K562 (cell line): ENCODE measurements at regions not wholly inside any gene's neighbourhood (a gene's known extent, or its start where the extent isn't known, plus 50 kb on each side); places are given as distances from the start of the nearest gene placed in this dataset.

Source experiments
- CREB1 ChIP-seq, 2 experiments: sonication (generic) in 1 of 2; formaldehyde crosslinking in 1 of 2; IDR thresholded peaks; 2 replicates each; pipeline versions ENCODE4 v1.6.1 to v1.8.0; 2012 to 2022; ENCODE audit warnings: inconsistent platforms in 1 of 2, mild to moderate bottlenecking in 1 of 2, missing genetic modification reagents in 1 of 2, moderate library complexity in 1 of 2
- DPF2 ChIP-seq: fragments of 450-650 bp; IDR thresholded peaks from 2 replicates; pipeline ENCODE4 v1.6.1; 2016
- KDM4B ChIP-seq, 2 experiments: fragments of 450-650 bp in 1 of 2; sonication (generic) in 1 of 2; IDR thresholded peaks; 2 replicates each; pipeline ENCODE4 v1.6.1; 2016 to 2017; ENCODE audit warnings: borderline replicate concordance in 2 of 2, antibody characterized with exemption in 1 of 2, low read depth in 1 of 2, mild to moderate bottlenecking in 1 of 2
- POLR2AphosphoS5 ChIP-seq: IDR thresholded peaks from 2 replicates; pipeline ENCODE4 v1.6.1; 2011; ENCODE audit warnings: mild to moderate bottlenecking, low read depth, low read length, moderate library complexity; ENCODE audit not compliant: control insufficient read depth, insufficient read depth
- RAD21 ChIP-seq, 2 experiments: fragments of 250-450 bp in 1 of 2; fragments of 450-650 bp in 1 of 2; sonication (Bioruptor Pico) in 1 of 2; formaldehyde crosslinking in 1 of 2; IDR thresholded peaks in 1 of 2; conservative IDR thresholded peaks in 1 of 2; 2 replicates each; pipeline versions ENCODE4 v1.4.0 to v1.8.0; 2020 to 2022; ENCODE audit warnings: mild to moderate bottlenecking in 2 of 2, moderate library complexity in 1 of 2
- RCOR1 ChIP-seq, 2 experiments: IDR thresholded peaks; 2 replicates each; pipeline ENCODE4 v1.6.1; 2012; ENCODE audit warnings: low read depth in 2 of 2, low read length in 2 of 2, borderline replicate concordance in 1 of 2, improper control_type of control experiment in 1 of 2
- TEAD4 ChIP-seq, 2 experiments: sonication (generic) in 1 of 2; formaldehyde crosslinking in 1 of 2; IDR thresholded peaks; 2 replicates each; pipeline versions ENCODE4 v1.6.1 to v1.8.0; 2012 to 2022; ENCODE audit warnings: borderline replicate concordance in 1 of 2, inconsistent platforms in 1 of 2, low read length in 1 of 2, mild to moderate bottlenecking in 1 of 2, missing genetic modification reagents in 1 of 2
- TF ChIP-seq, protein P1 (sequence below), 2 experiments: fragments of 450-650 bp; formaldehyde crosslinking in 1 of 2; IDR thresholded peaks; 2 replicates each; pipeline versions ENCODE4 v1.4.0 to v1.6.1; 2014 to 2020; ENCODE audit warnings: mild to moderate bottlenecking in 2 of 2, borderline replicate concordance in 1 of 2, low read depth in 1 of 2
- TF ChIP-seq, protein P2 (sequence below), 2 experiments: fragments of 450-650 bp in 1 of 2; IDR thresholded peaks; 2 replicates each; pipeline ENCODE4 v1.6.1; 2011 to 2017; ENCODE audit warnings: low read depth in 2 of 2, antibody characterized with exemption in 1 of 2, borderline replicate concordance in 1 of 2, low read length in 1 of 2, mild to moderate bottlenecking in 1 of 2, mixed read lengths in 1 of 2; ENCODE audit not compliant: control insufficient read depth in 1 of 2
- TF ChIP-seq, protein P3 (sequence below), 3 experiments: IDR thresholded peaks in 2 of 3; conservative IDR thresholded peaks in 1 of 3; 2 replicates each; pipeline ENCODE4 v1.5.1; 2011 to 2012; ENCODE audit warnings: low read length in 3 of 3, mild to moderate bottlenecking in 3 of 3, control low read depth in 2 of 3, improper control_type of control experiment in 1 of 3, inconsistent platforms in 1 of 3, low read depth in 1 of 3, mixed read lengths in 1 of 3, moderate library complexity in 1 of 3; ENCODE audit not compliant: insufficient read depth in 2 of 3

DNA sequence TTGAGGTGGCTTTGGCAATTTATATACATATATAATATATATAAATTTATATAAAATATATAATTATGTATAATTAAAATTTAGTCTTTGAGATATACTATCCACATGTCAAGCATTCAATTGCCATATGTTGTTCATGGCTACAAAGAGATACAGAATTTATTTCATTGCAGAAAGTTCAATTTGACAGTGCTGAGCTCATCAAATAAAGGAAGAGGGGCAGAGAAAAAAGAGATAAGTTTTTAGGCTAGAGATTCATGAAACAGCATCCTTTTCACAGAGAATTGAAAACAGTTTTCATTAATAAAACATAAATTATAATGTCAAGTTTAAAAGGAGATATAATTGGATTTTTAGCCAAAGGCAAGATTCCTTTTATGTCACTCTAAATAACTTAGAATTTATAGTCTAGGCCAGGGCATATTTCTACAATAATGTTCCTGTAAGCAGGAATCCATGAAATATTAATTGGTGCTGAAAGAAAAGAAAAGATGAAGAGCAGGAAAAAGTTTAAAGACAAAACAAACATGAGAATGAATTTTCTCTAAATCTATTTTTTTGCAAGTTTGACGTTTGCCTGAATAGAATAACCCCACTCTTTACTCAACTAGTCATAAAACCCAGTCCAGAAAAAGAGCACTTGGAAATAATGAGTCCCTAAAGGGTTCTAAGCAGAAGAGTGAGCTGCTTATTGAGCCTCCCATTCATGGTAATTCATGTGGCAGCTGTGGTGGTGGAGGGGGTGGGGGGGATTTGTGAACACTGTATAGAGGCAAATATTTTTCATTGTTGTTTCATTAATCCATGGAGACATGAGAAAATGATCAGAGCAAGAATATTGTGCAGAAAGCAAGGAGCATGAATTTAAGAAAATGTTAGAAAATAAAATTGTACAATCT, 1279.5 kb downstream of the CDH12 start:
- TF ChIP-seq POLR2AphosphoS5 (no peak), RCOR1 (IDR thresholded peaks at IDR 0.05; ENCODE audit: borderline replicate concordance in 1 of 2, low read depth in 2 of 2, low read length in 2 of 2) (no peak), RAD21 (CRISPR knock-in tag; conservative IDR thresholded peaks at IDR 0.05 in 1 of 2, IDR thresholded peaks at IDR 0.05 in 1 of 2) (no peak), DPF2 (no peak), TEAD4 (IDR thresholded peaks at IDR 0.05; ENCODE audit: low read length) (no peak), TEAD4 (CRISPR knock-in tag; IDR thresholded peaks at IDR 0.05; ENCODE audit: borderline replicate concordance) (no peak), KDM4B (IDR thresholded peaks at IDR 0.05; ENCODE audit: borderline replicate concordance in 2 of 2, low read depth in 1 of 2) (no peak), CREB1 (IDR thresholded peaks at IDR 0.05) (no peak), CREB1 (CRISPR knock-in tag; IDR thresholded peaks at IDR 0.05) (no peak)
- TF ChIP-seq, protein P1, sequence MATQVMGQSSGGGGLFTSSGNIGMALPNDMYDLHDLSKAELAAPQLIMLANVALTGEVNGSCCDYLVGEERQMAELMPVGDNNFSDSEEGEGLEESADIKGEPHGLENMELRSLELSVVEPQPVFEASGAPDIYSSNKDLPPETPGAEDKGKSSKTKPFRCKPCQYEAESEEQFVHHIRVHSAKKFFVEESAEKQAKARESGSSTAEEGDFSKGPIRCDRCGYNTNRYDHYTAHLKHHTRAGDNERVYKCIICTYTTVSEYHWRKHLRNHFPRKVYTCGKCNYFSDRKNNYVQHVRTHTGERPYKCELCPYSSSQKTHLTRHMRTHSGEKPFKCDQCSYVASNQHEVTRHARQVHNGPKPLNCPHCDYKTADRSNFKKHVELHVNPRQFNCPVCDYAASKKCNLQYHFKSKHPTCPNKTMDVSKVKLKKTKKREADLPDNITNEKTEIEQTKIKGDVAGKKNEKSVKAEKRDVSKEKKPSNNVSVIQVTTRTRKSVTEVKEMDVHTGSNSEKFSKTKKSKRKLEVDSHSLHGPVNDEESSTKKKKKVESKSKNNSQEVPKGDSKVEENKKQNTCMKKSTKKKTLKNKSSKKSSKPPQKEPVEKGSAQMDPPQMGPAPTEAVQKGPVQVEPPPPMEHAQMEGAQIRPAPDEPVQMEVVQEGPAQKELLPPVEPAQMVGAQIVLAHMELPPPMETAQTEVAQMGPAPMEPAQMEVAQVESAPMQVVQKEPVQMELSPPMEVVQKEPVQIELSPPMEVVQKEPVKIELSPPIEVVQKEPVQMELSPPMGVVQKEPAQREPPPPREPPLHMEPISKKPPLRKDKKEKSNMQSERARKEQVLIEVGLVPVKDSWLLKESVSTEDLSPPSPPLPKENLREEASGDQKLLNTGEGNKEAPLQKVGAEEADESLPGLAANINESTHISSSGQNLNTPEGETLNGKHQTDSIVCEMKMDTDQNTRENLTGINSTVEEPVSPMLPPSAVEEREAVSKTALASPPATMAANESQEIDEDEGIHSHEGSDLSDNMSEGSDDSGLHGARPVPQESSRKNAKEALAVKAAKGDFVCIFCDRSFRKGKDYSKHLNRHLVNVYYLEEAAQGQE (IDR thresholded peaks at IDR 0.05; ENCODE audit: borderline replicate concordance) = no peak
- TF ChIP-seq, protein P1 (CRISPR knock-in tag; IDR thresholded peaks at IDR 0.05; ENCODE audit: low read depth) = no peak
- TF ChIP-seq, protein P2, sequence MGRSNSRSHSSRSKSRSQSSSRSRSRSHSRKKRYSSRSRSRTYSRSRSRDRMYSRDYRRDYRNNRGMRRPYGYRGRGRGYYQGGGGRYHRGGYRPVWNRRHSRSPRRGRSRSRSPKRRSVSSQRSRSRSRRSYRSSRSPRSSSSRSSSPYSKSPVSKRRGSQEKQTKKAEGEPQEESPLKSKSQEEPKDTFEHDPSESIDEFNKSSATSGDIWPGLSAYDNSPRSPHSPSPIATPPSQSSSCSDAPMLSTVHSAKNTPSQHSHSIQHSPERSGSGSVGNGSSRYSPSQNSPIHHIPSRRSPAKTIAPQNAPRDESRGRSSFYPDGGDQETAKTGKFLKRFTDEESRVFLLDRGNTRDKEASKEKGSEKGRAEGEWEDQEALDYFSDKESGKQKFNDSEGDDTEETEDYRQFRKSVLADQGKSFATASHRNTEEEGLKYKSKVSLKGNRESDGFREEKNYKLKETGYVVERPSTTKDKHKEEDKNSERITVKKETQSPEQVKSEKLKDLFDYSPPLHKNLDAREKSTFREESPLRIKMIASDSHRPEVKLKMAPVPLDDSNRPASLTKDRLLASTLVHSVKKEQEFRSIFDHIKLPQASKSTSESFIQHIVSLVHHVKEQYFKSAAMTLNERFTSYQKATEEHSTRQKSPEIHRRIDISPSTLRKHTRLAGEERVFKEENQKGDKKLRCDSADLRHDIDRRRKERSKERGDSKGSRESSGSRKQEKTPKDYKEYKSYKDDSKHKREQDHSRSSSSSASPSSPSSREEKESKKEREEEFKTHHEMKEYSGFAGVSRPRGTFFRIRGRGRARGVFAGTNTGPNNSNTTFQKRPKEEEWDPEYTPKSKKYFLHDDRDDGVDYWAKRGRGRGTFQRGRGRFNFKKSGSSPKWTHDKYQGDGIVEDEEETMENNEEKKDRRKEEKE (IDR thresholded peaks at IDR 0.05; ENCODE audit: borderline replicate concordance in 1 of 2, control insufficient read depth in 1 of 2, low read depth in 2 of 2, low read length in 1 of 2) = no peak
- TF ChIP-seq, protein P3, sequence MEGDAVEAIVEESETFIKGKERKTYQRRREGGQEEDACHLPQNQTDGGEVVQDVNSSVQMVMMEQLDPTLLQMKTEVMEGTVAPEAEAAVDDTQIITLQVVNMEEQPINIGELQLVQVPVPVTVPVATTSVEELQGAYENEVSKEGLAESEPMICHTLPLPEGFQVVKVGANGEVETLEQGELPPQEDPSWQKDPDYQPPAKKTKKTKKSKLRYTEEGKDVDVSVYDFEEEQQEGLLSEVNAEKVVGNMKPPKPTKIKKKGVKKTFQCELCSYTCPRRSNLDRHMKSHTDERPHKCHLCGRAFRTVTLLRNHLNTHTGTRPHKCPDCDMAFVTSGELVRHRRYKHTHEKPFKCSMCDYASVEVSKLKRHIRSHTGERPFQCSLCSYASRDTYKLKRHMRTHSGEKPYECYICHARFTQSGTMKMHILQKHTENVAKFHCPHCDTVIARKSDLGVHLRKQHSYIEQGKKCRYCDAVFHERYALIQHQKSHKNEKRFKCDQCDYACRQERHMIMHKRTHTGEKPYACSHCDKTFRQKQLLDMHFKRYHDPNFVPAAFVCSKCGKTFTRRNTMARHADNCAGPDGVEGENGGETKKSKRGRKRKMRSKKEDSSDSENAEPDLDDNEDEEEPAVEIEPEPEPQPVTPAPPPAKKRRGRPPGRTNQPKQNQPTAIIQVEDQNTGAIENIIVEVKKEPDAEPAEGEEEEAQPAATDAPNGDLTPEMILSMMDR (IDR thresholded peaks at IDR 0.05 in 2 of 3, conservative IDR thresholded peaks at IDR 0.05 in 1 of 3; ENCODE audit: insufficient read depth in 2 of 3, low read depth in 1 of 3, low read length in 3 of 3) = no peak
